GM12878 (cell line): ENCODE measurements at regions not wholly inside any gene's neighbourhood (a gene's known extent, or its start where the extent isn't known, plus 50 kb on each side); places are given as distances from the start of the nearest gene placed in this dataset.

Experiments used
- ATAC-seq: fragments of 200-7000 bp; cut with Tn5 transposase; 3 replicates; pipeline ENCODE4 v1.9.1; 2020; ENCODE audit warnings: mild to moderate bottlenecking, moderate library complexity
- BruUV-seq: library from RNA; stranded (reverse); fragments of 400-500 nt; replicated peaks from 2 replicates; lab custom pipeline; 2021; lab: Mats Ljungman, UMichigan
- CTCF ChIA-PET: fragments of 300-600 bp; sonication (Branson Sonifier 250); formaldehyde crosslinking; extraction: SDS; loops from one replicate; lab custom pipeline; 2021; ENCODE audit warnings: inconsistent platforms; lab: Yijun Ruan, JAX
- POLR2A ChIA-PET: fragments of 350-600 bp; formaldehyde crosslinking; extraction: SDS; loops from one replicate; lab custom pipeline; 2021; ENCODE audit warnings: inconsistent platforms; lab: Charles Lee
- RAD21 ChIA-PET: fragments of 300-600 bp; sonication (Branson Sonifier 250); formaldehyde crosslinking; loops from one replicate; lab custom pipeline; 2023; ENCODE audit warnings: antibody characterized with exemption; ENCODE audit not compliant: unreplicated experiment; lab: Charles Lee
- SMC1A ChIA-PET: fragments of 300-600 bp; sonication (Branson Sonifier 250); formaldehyde crosslinking; loops from one replicate; lab custom pipeline; 2023; ENCODE audit not compliant: unreplicated experiment, uncharacterized antibody; lab: Charles Lee
- DNase-seq: peaks from one replicate; pipeline ENCODE4 v3.0.0-alpha.2; 2011; ENCODE audit warnings: low read depth, low spot score
- FAIRE-seq: peaks from 3 replicates; lab custom pipeline; 2011; peaks lifted over from hg19 to GRCh38; lab: Jason Lieb, UNC
- H2AFZ ChIP-seq: 2 replicates; pipeline ENCODE4 v1.6.0; 2011; ENCODE audit warnings: low read depth, low read length, control low read depth; ENCODE audit not compliant: control insufficient read depth
- H3K27ac ChIP-seq: 2 replicates; pipeline ENCODE4 v1.5.1; 2011; ENCODE audit warnings: control low read depth; ENCODE audit not compliant: control insufficient read depth, insufficient read depth
- H3K27me3 ChIP-seq, 2 experiments: replicated peaks in 1 of 2; 2 replicates each; pipeline versions ENCODE4 v1.6.0 to v1.6.1; 2011; ENCODE audit warnings: low read length in 1 of 2; ENCODE audit not compliant: control insufficient read depth in 2 of 2, insufficient read depth in 2 of 2
- H3K36me3 ChIP-seq, 2 experiments: 2 replicates each; pipeline ENCODE4 v1.5.1; 2011; ENCODE audit warnings: low read length in 1 of 2; ENCODE audit not compliant: control insufficient read depth in 2 of 2, insufficient read depth in 2 of 2
- H3K4me1 ChIP-seq: 2 replicates; pipeline ENCODE4 v1.6.1; 2011; ENCODE audit warnings: mild to moderate bottlenecking, low read length, moderate library complexity, mixed read lengths; ENCODE audit not compliant: control insufficient read depth, insufficient read depth
- H3K4me2 ChIP-seq: 2 replicates; pipeline ENCODE4 v1.6.0; 2011; ENCODE audit warnings: control low read depth; ENCODE audit not compliant: control insufficient read depth, insufficient read depth
- H3K4me3 ChIP-seq: fragments of 200-600 bp; sonication (generic); 2 replicates; pipeline ENCODE4 v1.5.1; 2016
- H3K79me2 ChIP-seq: 2 replicates; pipeline ENCODE4 v1.6.0; 2011; ENCODE audit warnings: low read length; ENCODE audit not compliant: control insufficient read depth, insufficient read depth
- H3K9ac ChIP-seq: 2 replicates; pipeline ENCODE4 v1.8.0; 2011; ENCODE audit warnings: low read length, control low read depth, mixed read lengths; ENCODE audit not compliant: control insufficient read depth, insufficient read depth
- H3K9me3 ChIP-seq: replicated peaks from 3 replicates; pipeline ENCODE4 v1.5.1; 2011; ENCODE audit warnings: mild to moderate bottlenecking, low read length; ENCODE audit not compliant: control insufficient read depth, insufficient read depth
- H4K20me1 ChIP-seq: 2 replicates; pipeline ENCODE4 v1.6.0; 2011; ENCODE audit not compliant: control insufficient read depth, insufficient read depth
- CREM ChIP-seq: IDR thresholded peaks from 2 replicates; pipeline ENCODE4 v1.6.1; 2014; ENCODE audit warnings: antibody characterized with exemption, low read depth
- FOXM1 ChIP-seq: IDR thresholded peaks from 2 replicates; pipeline ENCODE4 v1.6.1; 2012; ENCODE audit warnings: low read depth, mild to moderate bottlenecking, inconsistent platforms, low read length, moderate library complexity
- JUND ChIP-seq: IDR thresholded peaks from 2 replicates; pipeline ENCODE4 v1.6.1; 2012; ENCODE audit warnings: low read depth, mild to moderate bottlenecking, low read length, improper control_type of control experiment, moderate library complexity
- MEF2A ChIP-seq: IDR thresholded peaks from 2 replicates; pipeline ENCODE4 v1.6.1; 2011; ENCODE audit warnings: low read depth, mild to moderate bottlenecking, low read length, moderate library complexity; ENCODE audit not compliant: insufficient read depth
- MYC ChIP-seq: IDR thresholded peaks from 2 replicates; pipeline ENCODE4 v1.6.1; 2011; ENCODE audit warnings: mild to moderate bottlenecking, low read length, moderate library complexity, inconsistent platforms; ENCODE audit not compliant: insufficient read depth, insufficient replicate concordance, insufficient read length, severe bottlenecking
- NFYB ChIP-seq: IDR thresholded peaks from 2 replicates; pipeline ENCODE4 v1.6.1; 2011; ENCODE audit warnings: low read depth, mild to moderate bottlenecking, low read length, improper control_type of control experiment, moderate library complexity; ENCODE audit not compliant: insufficient read depth
- PML ChIP-seq: IDR thresholded peaks from 2 replicates; pipeline ENCODE4 v1.6.1; 2012; ENCODE audit warnings: low read length, inconsistent platforms
- POLR2A ChIP-seq: IDR thresholded peaks from 2 replicates; pipeline ENCODE4 v1.6.1; 2011; ENCODE audit warnings: low read depth, mild to moderate bottlenecking, low read length
- POLR2AphosphoS2 ChIP-seq: IDR thresholded peaks from 2 replicates; pipeline ENCODE4 v1.6.1; 2011; ENCODE audit warnings: low read depth, mild to moderate bottlenecking, low read length, improper control_type of control experiment, moderate library complexity
- RFX5 ChIP-seq: IDR thresholded peaks from 2 replicates; pipeline ENCODE4 v1.6.1; 2011; ENCODE audit warnings: low read depth, low read length, improper control_type of control experiment
- SIN3A ChIP-seq: IDR thresholded peaks from 2 replicates; pipeline ENCODE4 v1.6.1; 2012; ENCODE audit warnings: low read depth, low read length, improper control_type of control experiment
- SREBF2 ChIP-seq: IDR thresholded peaks from 2 replicates; pipeline ENCODE4 v1.6.1; 2012; ENCODE audit warnings: mild to moderate bottlenecking, low read length
- SRF ChIP-seq, 2 experiments: IDR thresholded peaks; 2 replicates each; pipeline ENCODE4 v1.6.1; 2011; ENCODE audit warnings: low read depth in 2 of 2, low read length in 2 of 2, mild to moderate bottlenecking in 1 of 2, moderate library complexity in 1 of 2
- SUPT20H ChIP-seq: IDR thresholded peaks from 2 replicates; pipeline ENCODE4 v1.6.1; 2011; ENCODE audit warnings: low read depth, mild to moderate bottlenecking, low read length, moderate library complexity, borderline replicate concordance; ENCODE audit not compliant: control insufficient read depth
- SUZ12 ChIP-seq: fragments of 200-600 bp; sonication (generic); IDR thresholded peaks from one replicate; pipeline ENCODE4 v1.6.1; 2018; ENCODE audit warnings: antibody characterized with exemption, mild to moderate bottlenecking; ENCODE audit not compliant: unreplicated experiment
- YBX1 ChIP-seq: fragments of 450-650 bp; IDR thresholded peaks from 2 replicates; pipeline ENCODE4 v1.6.1; 2016; ENCODE audit warnings: antibody characterized with exemption
- ZBED1 ChIP-seq: IDR thresholded peaks from 2 replicates; pipeline ENCODE4 v1.6.1; 2016; ENCODE audit warnings: borderline replicate concordance
- WGBS: methylation state at CpG from one replicate; pipeline ENCODE4 v1.1.6; 2016; ENCODE audit warnings: low lambda C conversion rate; ENCODE audit not compliant: insufficient replicate concordance, insufficient coverage; ENCODE audit errors: missing lambda C conversion rate; 5-methylcytosine and 5-hydroxymethylcytosine counted together
- in situ Hi-C: fragments of 300-500 bp; cut with MboI; formaldehyde crosslinking; loops from 9 replicates; pipeline ENCODE4 v1.14.3; 2018; ENCODE audit warnings: mixed read lengths
- intact Hi-C: fragments of 100-400 bp; cut with micrococcal nuclease; formaldehyde crosslinking; loops from one replicate; pipeline ENCODE4 v1.14.2; 2022; ENCODE audit not compliant: unreplicated experiment
- TF ChIP-seq, protein P1 (sequence below): fragments of 450-650 bp; IDR thresholded peaks from 2 replicates; pipeline ENCODE4 v1.6.1; 2016; ENCODE audit warnings: mild to moderate bottlenecking, moderate library complexity, borderline replicate concordance

DNA sequence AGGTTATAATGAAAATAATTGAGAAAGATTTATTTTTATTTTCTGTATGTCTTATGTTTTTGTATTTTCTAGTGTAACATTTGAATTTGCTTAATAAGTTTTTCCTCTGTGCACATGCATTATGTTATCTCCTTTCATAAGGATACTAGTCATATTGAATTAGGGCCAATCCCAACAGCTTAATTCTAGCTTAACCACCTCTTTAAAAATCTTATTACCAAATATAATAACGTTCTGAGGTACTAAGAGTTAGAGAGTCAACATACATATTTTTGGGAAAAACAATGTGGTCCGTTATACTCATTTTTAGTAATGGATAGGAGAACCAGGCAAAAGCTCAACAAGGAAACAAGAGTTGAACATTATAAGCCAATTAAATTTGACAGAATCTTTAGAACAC lies 845.6 kb upstream of the SEL1L start:
- intact Hi-C loops = no loop called here

More for the DNA sequence above, 845.6 kb upstream of the SEL1L start:
- TF ChIP-seq FOXM1 (no peak), ZBED1 (no peak), SUPT20H (no peak), SREBF2 (no peak), JUND (no peak), CREM (no peak), SRF (IDR thresholded peaks at IDR 0.05; ENCODE audit: low read depth in 2 of 2, low read length in 2 of 2) (no peak), POLR2A (no peak), RFX5 (no peak), NFYB (no peak), MEF2A (no peak), YBX1 (no peak), PML (no peak), MYC (no peak), POLR2AphosphoS2 (no peak), SUZ12 (no peak), SIN3A (no peak)
- TF ChIP-seq, protein P1, sequence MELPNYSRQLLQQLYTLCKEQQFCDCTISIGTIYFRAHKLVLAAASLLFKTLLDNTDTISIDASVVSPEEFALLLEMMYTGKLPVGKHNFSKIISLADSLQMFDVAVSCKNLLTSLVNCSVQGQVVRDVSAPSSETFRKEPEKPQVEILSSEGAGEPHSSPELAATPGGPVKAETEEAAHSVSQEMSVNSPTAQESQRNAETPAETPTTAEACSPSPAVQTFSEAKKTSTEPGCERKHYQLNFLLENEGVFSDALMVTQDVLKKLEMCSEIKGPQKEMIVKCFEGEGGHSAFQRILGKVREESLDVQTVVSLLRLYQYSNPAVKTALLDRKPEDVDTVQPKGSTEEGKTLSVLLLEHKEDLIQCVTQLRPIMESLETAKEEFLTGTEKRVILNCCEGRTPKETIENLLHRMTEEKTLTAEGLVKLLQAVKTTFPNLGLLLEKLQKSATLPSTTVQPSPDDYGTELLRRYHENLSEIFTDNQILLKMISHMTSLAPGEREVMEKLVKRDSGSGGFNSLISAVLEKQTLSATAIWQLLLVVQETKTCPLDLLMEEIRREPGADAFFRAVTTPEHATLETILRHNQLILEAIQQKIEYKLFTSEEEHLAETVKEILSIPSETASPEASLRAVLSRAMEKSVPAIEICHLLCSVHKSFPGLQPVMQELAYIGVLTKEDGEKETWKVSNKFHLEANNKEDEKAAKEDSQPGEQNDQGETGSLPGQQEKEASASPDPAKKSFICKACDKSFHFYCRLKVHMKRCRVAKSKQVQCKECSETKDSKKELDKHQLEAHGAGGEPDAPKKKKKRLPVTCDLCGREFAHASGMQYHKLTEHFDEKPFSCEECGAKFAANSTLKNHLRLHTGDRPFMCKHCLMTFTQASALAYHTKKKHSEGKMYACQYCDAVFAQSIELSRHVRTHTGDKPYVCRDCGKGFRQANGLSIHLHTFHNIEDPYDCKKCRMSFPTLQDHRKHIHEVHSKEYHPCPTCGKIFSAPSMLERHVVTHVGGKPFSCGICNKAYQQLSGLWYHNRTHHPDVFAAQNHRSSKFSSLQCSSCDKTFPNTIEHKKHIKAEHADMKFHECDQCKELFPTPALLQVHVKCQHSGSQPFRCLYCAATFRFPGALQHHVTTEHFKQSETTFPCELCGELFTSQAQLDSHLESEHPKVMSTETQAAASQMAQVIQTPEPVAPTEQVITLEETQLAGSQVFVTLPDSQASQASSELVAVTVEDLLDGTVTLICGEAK = no peak
- ATAC-seq = no peak
- 30% methylated on average over 2 of the region's 2 CpGs for WGBS
- SMC1A ChIA-PET = no interaction called here
- no peak overlapping the region for H3K9ac ChIP-seq
- no peaks in the 10 kb centered on the region for H3K4me1 ChIP-seq
- H3K4me2 ChIP-seq = no peak overlapping the region
- no peak overlapping the region for H2AFZ ChIP-seq
- no peaks in the 10 kb centered on the region for H3K79me2 ChIP-seq
- no TSS peak for BruUV-seq
- in situ Hi-C loops = no loop called here
- CTCF ChIA-PET = no interaction called here
- no peaks in the 10 kb centered on the region for H4K20me1 ChIP-seq
- no peak for FAIRE-seq
- no peak overlapping the region for H3K4me3 ChIP-seq
- RAD21 ChIA-PET = no interaction called here
- no peaks in the 10 kb centered on the region for H3K27me3 ChIP-seq
- H3K9me3 ChIP-seq = no peaks in the 10 kb centered on the region
- no peak for DNase-seq
- POLR2A ChIA-PET = no interaction called here
- H3K36me3 ChIP-seq = no peaks in the 10 kb centered on the region
- no peak overlapping the region for H3K27ac ChIP-seq
